HG03159 (cell line): ENCODE measurements at regions not wholly inside any gene's neighbourhood (a gene's known extent, or its start where the extent isn't known, plus 50 kb on each side); places are given as distances from the start of the nearest gene placed in this dataset.
"Not testable (repeated sequence)": the region's sequence is repeated elsewhere in the genome, so short reads cannot be mapped to it uniquely, and the experiment has no call there.

Source experiments
- ATAC-seq: cut with Tn5 transposase; IDR thresholded peaks from one replicate; pipeline ENCODE4 v1.9.1; 2021; ENCODE audit warnings: mild to moderate bottlenecking, moderate library complexity; ENCODE audit not compliant: unreplicated experiment

DNA sequence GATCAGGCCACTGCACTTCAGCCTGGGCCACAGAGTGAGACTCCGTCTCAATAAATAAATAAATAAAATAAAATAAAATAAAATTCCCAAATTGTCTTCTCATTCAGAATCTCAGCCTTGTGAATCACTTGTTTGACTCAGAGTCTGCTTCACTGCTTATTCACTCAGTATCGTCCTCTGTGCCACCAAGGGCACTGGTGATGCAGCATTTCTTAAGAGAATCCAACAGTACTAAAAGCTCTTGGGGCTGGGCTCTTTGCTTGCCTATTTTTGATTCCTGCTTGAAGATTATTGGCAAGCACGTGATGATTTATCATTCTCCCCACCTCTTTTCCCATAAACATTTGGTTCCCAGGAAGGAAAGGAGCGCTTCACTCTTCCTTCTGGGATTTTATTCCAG, 54.8 kb upstream of the HMGB1 start:
- no peak for ATAC-seq

- no peak for ATAC-seq
These were observed 57.5 kb upstream of the HMGB1 start for GRCh38 chr13:30523211-30523610.

GRCh38 chr13:30523817-30524216, 58.1 kb upstream of the HMGB1 start:
- not testable (repeated sequence) for ATAC-seq

- ATAC-seq: not testable (repeated sequence)
These were observed 59.5 kb upstream of the HMGB1 start for GRCh38 chr13:30525212-30525611.

- no peak for ATAC-seq
These were observed 61.1 kb upstream of the HMGB1 start for GRCh38 chr13:30526612-30527495.

GRCh38 chr13:30529085-30529834, 63.5 kb upstream of the HMGB1 start:
- peak; percentile 68 for ATAC-seq

DNA sequence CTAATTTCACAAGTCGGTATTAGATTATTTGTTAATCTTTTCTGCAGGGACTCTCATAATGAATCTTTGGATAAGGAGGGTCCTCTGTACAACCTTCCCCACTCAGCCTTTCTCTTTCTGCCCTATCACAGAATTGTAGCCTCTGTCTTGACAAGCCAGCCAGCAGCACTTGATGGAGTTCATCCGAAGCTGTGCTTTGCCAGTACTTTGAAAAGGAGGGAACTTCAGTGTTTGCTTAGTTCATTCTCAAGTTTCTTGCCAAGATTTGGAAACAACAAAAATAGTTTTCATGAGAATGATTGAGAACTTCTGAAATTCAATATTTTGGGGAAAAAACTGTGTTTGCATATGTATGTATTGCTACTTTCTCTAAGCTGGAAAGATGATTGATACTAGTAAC, 69.3 kb upstream of the HMGB1 start:
- ATAC-seq: no peak

GRCh38 chr13:30545320-30545719, 72.4 kb upstream of the USPL1 start:
- no peak for ATAC-seq

DNA sequence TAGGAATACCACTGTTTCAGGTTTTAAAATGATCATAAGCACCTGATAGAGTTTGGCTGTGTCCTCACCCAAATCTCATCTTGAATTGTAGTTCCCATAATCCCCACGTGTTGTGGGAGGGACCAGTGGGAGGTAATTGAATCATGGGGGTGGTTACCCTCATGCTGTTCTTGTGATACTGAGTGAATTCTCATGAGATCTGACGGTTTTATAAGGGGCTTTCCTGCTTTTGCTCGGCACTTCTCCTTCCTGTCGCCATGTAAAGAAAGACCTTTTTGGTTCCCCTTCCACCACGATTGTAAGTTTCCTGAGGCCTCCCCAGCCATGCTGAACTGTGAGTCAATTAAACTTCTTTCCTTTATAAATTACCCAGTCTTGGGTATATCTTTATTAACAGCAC, 69.7 kb upstream of the USPL1 start:
- ATAC-seq: not testable (repeated sequence)

DNA sequence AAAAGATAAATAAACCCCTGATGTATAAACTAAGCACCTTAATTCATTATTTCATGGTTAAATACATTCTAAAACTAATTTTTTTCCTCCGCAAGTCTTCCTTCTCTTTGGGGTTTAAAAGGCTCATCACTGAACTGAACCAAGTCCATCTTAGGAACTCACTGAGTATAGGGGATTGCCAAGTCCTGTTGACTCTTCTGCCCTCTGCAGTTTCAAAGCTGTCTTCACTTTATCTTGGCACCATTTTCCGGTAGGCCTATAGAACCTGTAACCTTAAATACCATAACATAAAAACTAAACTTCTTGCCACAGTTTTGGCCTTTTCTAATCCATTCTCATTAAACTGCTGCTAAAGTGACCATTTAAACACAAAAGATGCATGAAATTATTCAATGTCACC, 66.5 kb upstream of the USPL1 start:
- no peak for ATAC-seq

GRCh38 chr13:30552567-30552966, 65.2 kb upstream of the USPL1 start:
- ATAC-seq: no peak

GRCh38 chr13:30559274-30559673, 58.4 kb upstream of the USPL1 start:
- no peak for ATAC-seq

DNA sequence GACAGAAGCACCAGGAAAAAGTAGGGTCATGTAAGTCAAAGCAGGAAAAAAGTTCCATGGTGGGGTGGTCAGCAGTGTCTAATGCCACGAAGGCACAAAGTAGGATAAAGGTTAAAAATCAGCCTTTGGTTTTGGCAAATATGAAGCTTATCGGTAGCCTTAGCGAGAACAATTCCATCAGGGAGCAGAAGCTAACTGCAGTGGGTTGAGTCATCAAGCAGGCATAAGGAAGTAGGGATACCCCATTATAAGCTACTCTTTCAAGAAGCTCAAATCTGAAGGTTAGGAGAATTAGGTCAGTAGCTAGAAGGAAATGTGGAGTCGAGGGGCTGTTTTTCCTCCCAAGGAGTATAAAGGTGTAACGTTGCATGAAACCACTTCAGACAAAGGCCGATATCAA, 57.5 kb upstream of the USPL1 start:
- no peak for ATAC-seq

DNA sequence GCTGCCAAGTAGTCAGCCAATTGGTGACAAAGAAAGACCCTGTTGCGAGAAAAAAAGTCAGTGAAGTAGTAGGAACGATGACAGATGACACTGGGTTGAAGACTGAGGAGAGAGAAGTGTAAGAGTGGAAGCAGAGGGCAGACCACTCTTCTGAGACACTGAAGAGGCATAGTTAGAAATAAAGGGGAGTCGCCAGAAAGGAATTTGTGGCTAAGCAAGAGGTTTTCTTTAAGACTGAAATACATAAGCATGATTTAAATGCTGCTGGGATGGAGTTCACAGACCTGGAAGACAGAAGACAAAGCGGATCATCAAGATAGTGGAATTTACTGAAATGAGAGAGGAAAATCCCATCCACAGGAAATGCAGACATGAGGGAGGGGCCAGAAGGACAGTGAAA, 56.2 kb upstream of the USPL1 start:
- ATAC-seq: no peak

GRCh38 chr13:30564489-30564888, 53.2 kb upstream of the USPL1 start:
- ATAC-seq: no peak

GRCh38 chr13:30565658-30566057, 52.1 kb upstream of the USPL1 start:
- no peak for ATAC-seq

DNA sequence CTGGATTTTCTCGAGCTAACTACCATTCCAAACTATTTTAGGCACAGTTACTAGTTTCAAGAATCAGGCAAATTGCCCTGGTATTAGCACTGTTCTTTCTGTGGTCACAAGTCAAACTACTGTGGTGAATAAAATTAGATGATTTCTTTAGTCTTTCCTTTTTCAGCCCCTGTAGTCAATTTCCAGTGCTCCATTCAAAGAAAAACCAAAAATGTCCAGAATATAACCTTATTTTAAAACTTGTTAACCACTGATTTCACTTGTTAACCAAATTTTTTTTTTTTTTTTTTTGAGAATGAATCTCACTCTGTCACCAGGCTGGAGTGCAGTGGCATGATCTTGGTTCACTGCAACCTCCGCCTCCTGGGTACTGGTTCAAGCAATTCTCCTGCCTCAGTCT, 50.6 kb upstream of the USPL1 start:
- no peak for ATAC-seq
